Stimulated activated CD4-positive, alpha-beta T cell treated with anti-CD3 and anti-CD28 coated beads, Interleukin-12 subunit alpha, Interleukin-12 subunit beta, amount 100 ng/mL, for 24 hours (primary cell): ENCODE measurements at regions not wholly inside any gene's neighbourhood (a gene's known extent, or its start where the extent isn't known, plus 50 kb on each side); places are given as distances from the start of the nearest gene placed in this dataset.
"Not testable (repeated sequence)": the region's sequence is repeated elsewhere in the genome, so short reads cannot be mapped to it uniquely, and the experiment has no call there.

Source experiments
- DNase-seq, 2 experiments: peaks; one replicate each; pipeline ENCODE4 v3.0.0-alpha.2; 2020; ENCODE audit warnings: low read depth in 2 of 2

- no peak for DNase-seq
These were observed 913.4 kb downstream of the TLE1 start for GRCh38 chr9:80775971-80776370.

- DNase-seq = no peak
These were observed 913.8 kb downstream of the TLE1 start for GRCh38 chr9:80775530-80775929.

- DNase-seq = no peak
These were observed 917.6 kb downstream of the TLE1 start for GRCh38 chr9:80771555-80772347.

- DNase-seq = no peak
These were observed 925.8 kb downstream of the TLE1 start for GRCh38 chr9:80763536-80763935.

- no peak for DNase-seq
These were observed 933.8 kb downstream of the TLE1 start for GRCh38 chr9:80755586-80755985.

GRCh38 chr9:80747056-80747455 lies 942.3 kb downstream of the TLE1 start:
- not testable (repeated sequence) for DNase-seq

GRCh38 chr9:80732506-80732905 lies 956.8 kb downstream of the TLE1 start:
- no peak for DNase-seq

GRCh38 chr9:80720579-80720978 lies 968.8 kb downstream of the TLE1 start:
- no peak for DNase-seq

GRCh38 chr9:80707120-80707519 lies 982.2 kb downstream of the TLE1 start:
- no peak for DNase-seq

- DNase-seq = no peak
These were observed 988.3 kb downstream of the TLE1 start for GRCh38 chr9:80701061-80701460.

- DNase-seq = no peak
These were observed 989.8 kb downstream of the TLE1 start for GRCh38 chr9:80699511-80699998.

- no peak for DNase-seq
These were observed 990.5 kb downstream of the TLE1 start for GRCh38 chr9:80698725-80699410.

GRCh38 chr9:80692751-80693150 lies 996.6 kb downstream of the TLE1 start:
- DNase-seq = no peak

GRCh38 chr9:80691229-80691628 lies 998.1 kb downstream of the TLE1 start:
- no peak for DNase-seq

GRCh38 chr9:80690349-80690939 lies 998.9 kb downstream of the TLE1 start:
- DNase-seq = no peak

GRCh38 chr9:80679916-80680315 lies 1009.4 kb downstream of the TLE1 start:
- no peak for DNase-seq

GRCh38 chr9:80678906-80679305 lies 1010.4 kb downstream of the TLE1 start:
- DNase-seq = no peak

GRCh38 chr9:80673496-80673895 lies 1015.9 kb downstream of the TLE1 start:
- DNase-seq = no peak

- DNase-seq = no peak
These were observed 1023.9 kb downstream of the TLE1 start for GRCh38 chr9:80665479-80665878.

- DNase-seq = no peak
These were observed 1024.8 kb downstream of the TLE1 start for GRCh38 chr9:80664327-80665210.

- DNase-seq = not testable (repeated sequence)
These were observed 1029.6 kb downstream of the TLE1 start for GRCh38 chr9:80659751-80660150.

GRCh38 chr9:80651044-80651443 lies 1038.3 kb downstream of the TLE1 start:
- DNase-seq = no peak
